Stimulated activated CD8-positive, alpha-beta memory T cell treated with anti-CD3 and anti-CD28 coated beads, Interleukin-12 subunit alpha, Interleukin-12 subunit beta, amount 100 ng/mL, for 1 hour (primary cell): ENCODE measurements at regions not wholly inside any gene's neighbourhood (a gene's known extent, or its start where the extent isn't known, plus 50 kb on each side); places are given as distances from the start of the nearest gene placed in this dataset.
"Not testable (repeated sequence)": the region's sequence is repeated elsewhere in the genome, so short reads cannot be mapped to it uniquely, and the experiment has no call there.

Experiments used
- DNase-seq: peaks from one replicate; pipeline ENCODE4 v3.0.0-alpha.2; 2020; ENCODE audit warnings: low read depth

GRCh38 chr18:57953883-57954282 is 90.1 kb upstream of the NEDD4L start:
- no peak for DNase-seq

- no peak for DNase-seq
These were observed 91.8 kb upstream of the NEDD4L start for GRCh38 chr18:57951999-57952774.

GRCh38 chr18:57951117-57951796 is 92.8 kb upstream of the NEDD4L start:
- DNase-seq = no peak

GRCh38 chr18:57950542-57950941 is 93.5 kb upstream of the NEDD4L start:
- no peak for DNase-seq

- not testable (repeated sequence) for DNase-seq
These were observed 94.7 kb upstream of the NEDD4L start for GRCh38 chr18:57949335-57949734.

- no peak for DNase-seq
These were observed 96.9 kb upstream of the NEDD4L start for GRCh38 chr18:57947117-57947516.

GRCh38 chr18:57943723-57944122 is 100.3 kb upstream of the NEDD4L start:
- no peak for DNase-seq

GRCh38 chr18:57942493-57942892 is 101.5 kb upstream of the NEDD4L start:
- no peak for DNase-seq

GRCh38 chr18:57941841-57942489 is 102.1 kb upstream of the NEDD4L start:
- no peak for DNase-seq

GRCh38 chr18:57940166-57940660 is 103.8 kb upstream of the NEDD4L start:
- DNase-seq = no peak

- not testable (repeated sequence) for DNase-seq
These were observed 109.7 kb upstream of the NEDD4L start for GRCh38 chr18:57934375-57934774.

- no peak for DNase-seq
These were observed 113.0 kb upstream of the NEDD4L start for GRCh38 chr18:57931038-57931437.

GRCh38 chr18:57930476-57930875 is 113.5 kb upstream of the NEDD4L start:
- no peak for DNase-seq

- no peak for DNase-seq
These were observed 114.1 kb upstream of the NEDD4L start for GRCh38 chr18:57929922-57930321.

GRCh38 chr18:57928466-57928865 is 115.6 kb upstream of the NEDD4L start:
- DNase-seq = no peak

GRCh38 chr18:57927511-57927910 is 116.5 kb upstream of the NEDD4L start:
- no peak for DNase-seq

GRCh38 chr18:57925706-57926105 is 118.3 kb upstream of the NEDD4L start:
- DNase-seq = no peak

- no peak for DNase-seq
These were observed 120.4 kb upstream of the NEDD4L start for GRCh38 chr18:57923611-57924010.

GRCh38 chr18:57922885-57923284 is 119.8 kb upstream of the ATP8B1 start:
- DNase-seq = no peak

- no peak for DNase-seq
These were observed 118.6 kb upstream of the ATP8B1 start for GRCh38 chr18:57921708-57922107.

GRCh38 chr18:57920036-57920435 is 116.9 kb upstream of the ATP8B1 start:
- DNase-seq = no peak

- DNase-seq = no peak
These were observed 115.5 kb upstream of the ATP8B1 start for GRCh38 chr18:57918601-57919000.

- no peak for DNase-seq
These were observed 113.6 kb upstream of the ATP8B1 start for GRCh38 chr18:57916684-57917083.
